DMS 273 treated with DMSO at 0.1 percent for 48 hours (cell line): ENCODE measurements at regions not wholly inside any gene's neighbourhood (a gene's known extent, or its start where the extent isn't known, plus 50 kb on each side); places are given as distances from the start of the nearest gene placed in this dataset.
"Not testable (repeated sequence)": the region's sequence is repeated elsewhere in the genome, so short reads cannot be mapped to it uniquely, and the experiment has no call there.

ENCODE experiments used
- DNase-seq: peaks from one replicate; lab custom pipeline; 2025; lab: John Stamatoyannopoulos, UW

DNA sequence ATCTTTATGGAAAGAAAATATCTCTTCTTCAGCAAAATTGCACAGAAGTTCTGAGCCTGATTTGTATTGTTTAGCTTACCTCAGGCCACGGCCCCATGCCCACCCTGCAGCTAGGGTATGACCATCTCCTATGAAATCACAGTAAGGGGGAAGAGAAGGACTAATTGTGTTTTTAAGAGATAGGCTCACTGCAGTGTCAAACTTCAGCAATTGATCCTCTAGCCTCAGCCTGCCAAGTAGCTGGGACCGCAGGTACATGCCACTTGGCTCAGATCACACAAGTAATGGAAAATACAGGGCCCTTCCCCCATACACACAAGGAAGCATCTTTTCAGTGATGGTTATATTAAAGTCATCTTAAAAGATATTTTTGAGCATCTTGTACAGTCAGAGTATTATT, 60.0 kb downstream of the DMAC1 start:
- no peak for DNase-seq

DNA sequence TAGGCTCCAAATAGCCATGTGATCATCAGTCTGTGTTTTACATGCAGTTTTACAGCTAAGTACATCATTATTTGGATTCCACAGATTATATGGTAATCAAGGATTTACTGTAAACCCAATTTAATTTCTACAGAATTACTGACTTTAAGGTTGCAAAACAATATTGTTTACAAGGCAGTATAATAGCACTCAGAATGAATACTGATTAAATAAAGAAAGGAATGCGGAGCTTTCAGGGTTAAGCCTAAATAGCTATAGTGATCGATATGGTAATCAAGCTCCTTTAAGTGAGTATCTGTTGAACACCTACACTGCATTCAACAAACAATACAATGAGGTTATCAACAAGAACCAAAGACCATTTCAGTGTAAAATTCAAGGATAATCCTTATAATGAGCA, 64.3 kb downstream of the DMAC1 start:
- no peak for DNase-seq

DNA sequence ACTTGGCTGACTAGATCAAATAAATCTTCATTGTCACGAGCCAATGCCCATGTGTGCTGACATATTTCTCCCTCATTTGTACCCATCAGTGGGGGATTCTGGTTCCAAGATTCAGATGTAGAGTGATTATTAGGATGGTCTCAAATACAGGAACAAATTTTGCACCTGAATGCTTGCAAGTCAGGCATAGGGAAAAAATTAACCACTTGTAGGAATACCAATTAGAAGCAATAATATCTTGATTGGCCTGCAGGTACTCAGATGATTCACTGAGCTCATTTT, 69.5 kb downstream of the DMAC1 start:
- DNase-seq: no peak

DNA sequence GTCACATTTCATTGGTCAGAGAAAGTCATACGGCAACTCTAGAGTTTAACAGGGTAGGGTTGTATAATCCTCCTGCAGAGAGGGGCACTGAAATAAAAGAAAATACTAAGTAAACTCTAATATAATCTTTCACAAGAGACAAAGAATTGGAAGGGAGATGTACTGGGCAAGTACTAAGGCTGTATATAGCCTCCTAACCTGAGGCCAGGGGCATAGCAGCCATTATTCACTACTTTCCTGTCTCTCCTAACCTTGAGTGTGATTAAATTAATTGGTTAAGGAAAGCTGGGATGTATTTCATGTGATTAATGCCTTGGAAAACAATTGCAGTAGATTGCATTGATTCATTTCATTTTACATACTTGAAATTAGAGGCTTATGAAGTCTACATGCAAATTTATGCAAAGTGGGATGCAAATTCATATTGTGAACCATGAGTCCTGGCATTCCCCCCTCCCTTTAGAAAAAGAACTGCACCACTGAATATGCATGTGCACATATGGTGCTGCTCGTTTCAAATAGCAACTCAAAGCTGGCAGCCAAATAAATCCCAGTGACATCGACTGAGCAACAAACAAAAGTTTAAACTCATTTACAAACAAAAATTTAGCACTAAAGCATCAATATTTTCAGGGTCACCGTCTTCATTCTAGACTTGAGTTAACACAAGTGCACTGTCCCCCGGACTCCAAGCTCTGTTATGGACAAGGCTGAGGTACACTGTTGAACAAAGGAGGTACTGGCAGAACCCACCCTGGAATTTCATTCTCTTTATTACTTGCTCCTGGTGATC, 70.0 kb downstream of the DMAC1 start:
- DNase-seq: no peak

DNA sequence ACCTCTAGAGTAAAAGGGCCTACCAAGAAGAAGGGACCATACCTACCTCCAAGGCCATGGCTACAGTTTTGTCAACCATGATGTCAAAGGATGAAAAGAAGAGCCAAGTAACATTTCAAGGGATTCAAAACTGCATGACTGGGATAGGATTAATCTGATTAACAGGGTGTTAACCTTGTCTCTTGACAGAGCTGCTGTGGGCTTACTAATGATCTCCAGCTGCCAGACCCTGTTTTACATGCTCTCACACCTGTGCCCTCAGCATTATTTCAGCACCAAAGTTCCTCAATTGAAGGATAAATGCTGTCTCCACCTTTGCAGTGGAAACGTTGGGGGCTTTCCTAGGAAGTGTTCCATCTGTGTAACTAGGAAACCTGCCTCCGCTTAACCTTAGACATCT, 78.3 kb downstream of the DMAC1 start:
- DNase-seq: no peak

DNA sequence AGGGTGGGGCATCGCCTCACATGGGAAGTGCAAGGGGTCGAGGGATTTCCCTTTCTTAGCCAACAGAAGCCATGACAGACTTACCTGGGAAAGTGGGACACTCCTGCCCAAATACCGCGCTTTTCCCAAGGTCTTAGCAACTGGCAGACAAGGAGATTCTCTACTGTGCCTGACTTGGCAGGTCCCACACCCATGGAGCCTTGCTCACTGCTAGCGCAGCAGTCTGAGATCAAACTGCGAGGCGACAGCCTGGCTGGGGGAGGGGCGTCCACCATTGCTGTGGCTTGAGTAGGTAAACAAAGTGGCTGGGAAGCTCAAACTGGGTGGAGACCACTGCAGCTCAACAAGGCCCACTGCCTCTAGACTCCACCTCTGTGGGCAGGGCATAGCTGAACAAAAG, 86.5 kb downstream of the DMAC1 start:
- DNase-seq: not testable (repeated sequence)

DNA sequence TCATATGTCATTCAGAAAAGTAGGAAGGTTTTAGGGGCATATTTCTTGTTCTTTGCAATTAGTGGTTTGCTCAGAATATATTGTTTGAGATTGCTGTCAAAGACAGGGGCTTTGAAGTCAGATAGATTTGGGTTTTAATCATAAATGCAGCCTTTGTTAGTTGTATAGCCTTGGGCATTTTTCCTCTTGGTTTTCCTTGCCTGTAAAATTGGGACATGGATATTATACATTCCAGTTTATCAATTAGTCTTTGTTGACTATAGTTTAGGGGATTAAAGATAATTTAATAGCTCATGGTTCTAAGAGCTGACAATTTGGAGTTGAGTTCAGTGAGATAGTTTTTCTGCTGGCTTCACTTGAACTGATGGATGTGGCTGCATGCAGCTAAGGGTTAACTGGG, 88.9 kb downstream of the DMAC1 start:
- no peak for DNase-seq

DNA sequence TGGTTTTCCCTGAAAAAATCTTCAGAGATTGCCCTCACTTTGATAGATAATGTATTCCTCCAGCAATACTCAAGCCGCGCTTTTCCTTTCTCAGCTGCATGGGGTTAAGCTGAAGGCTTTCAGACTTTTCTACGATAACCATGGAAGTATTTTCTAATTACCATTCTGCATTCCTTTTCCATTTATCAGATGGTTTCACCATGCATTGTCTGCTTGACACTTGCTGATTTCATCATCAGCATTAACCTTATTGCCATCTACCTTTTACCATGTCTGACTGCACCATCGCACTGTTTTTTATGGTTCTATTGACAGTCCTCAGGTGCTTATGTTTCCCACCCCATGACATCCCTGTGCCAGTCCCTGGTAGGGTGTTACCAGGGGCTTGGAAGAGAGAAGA, 91.6 kb downstream of the DMAC1 start:
- no peak for DNase-seq

DNA sequence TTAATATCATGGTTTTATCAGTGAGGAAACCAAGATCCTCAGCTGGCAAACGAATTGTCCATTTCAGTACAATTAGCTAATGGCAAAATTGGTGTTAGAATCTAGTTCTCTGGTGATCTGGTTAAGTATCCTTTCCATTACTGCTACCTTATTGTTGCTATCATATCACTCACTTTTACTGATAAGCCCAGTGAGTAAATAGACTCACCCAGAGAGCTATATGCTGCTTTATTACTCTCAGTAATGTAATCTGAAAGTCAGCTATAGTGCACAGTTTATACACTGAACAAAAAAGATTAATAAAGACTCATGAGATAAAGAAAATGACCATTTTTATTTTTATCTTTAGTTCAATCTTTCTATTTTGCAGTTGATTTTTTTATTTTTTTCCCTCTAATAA, 95.0 kb downstream of the DMAC1 start:
- no peak for DNase-seq

DNA sequence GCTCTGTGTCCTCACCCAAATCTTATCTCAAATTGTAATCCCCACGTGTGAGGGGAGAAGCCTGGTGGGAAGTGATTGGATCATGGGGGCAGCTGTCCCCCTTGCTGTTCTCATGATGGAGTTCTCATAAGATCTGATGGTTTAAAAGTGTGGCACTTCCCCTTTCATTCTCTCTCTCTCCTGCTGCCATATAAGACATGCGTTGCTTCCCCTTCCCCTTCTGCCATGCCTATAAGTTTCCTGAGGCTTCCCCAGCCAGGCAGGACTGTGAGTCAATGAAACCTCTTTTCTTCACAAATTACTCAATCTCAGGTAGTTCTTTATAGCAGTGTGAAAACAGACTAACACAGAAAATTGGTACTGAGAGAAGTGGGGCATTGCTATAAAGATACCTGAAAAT, 107.7 kb downstream of the DMAC1 start:
- DNase-seq: no peak

DNA sequence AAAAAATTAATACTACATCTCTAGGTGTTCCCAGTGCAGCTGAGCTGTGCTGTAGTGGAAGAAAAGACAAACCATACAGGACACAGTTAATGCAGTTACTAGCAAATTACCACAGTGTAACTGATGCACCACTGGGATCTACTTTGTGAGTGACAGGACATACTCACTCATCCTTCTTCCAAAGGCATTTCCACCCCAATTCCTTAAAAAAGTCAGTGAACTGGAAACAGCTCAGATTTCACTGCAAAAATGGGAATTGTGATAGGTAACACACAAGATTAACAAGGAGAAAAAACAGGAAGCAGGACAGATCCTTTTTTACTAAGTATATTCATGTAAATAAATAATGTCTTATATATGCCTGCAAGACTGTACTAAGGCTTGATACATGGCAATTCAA, 109.6 kb downstream of the DMAC1 start:
- no peak for DNase-seq

DNA sequence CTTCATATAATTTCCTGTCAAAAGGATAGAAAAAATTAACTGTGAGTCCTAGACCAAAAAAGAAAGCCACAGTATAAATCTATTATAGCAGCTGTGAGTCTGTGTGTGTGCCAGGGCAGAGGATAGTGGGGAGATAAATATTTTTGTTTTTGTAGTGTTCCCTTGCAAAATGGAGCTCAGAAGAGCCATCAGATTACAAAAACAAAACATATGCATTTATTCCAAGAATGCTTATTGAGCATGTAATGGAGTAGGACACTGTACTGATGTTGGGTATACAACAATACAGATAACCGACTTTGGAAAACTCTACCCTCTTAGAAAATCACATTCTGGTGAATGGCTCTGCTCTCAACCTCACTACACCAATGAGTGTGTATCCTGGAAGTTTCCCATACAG, 111.0 kb downstream of the DMAC1 start:
- DNase-seq: no peak

DNA sequence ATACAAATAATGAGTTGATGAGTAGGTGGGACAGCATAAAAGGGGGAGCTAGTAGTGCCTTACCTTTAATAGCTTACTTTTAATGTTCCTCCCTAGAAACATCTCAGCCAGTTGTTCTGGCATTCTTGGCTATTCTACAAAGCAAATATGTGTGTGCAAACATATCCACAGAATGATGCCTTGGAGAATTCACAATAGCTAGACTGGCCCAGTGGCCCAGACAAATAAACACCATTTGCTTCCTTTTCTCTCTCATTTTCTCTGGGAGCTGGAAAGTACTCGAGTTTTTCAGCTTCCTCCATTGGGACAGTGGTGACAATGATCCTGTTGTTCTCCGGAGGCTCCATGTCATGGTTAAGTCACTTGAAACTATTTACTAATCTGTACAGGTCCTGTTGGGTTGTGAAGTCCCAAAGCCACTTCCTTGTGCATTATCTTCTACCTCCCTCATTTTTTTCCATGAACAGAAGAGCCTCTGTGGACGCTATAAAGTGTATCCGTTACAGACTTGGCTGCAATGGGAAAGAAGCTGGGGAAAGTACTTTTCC, 122.9 kb downstream of the DMAC1 start:
- DNase-seq: no peak

DNA sequence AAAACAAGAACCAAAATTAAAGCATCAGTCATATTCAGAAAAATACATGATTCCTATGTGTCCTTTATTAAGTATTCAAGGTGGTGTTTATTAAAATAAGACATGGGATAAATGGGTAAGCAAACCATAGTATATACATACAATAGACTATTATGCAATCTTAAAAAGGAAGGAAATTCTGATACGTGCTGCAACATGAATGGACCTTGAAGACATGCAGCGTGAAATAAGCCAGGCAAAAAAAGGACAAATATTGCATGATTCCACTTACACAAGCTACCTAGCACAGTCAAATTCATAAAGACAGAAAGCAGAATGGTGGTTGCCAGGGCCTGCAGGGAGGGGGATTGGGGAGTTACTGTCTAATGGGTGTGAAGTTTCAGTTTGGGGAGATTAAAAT, 127.7 kb downstream of the DMAC1 start:
- no peak for DNase-seq

DNA sequence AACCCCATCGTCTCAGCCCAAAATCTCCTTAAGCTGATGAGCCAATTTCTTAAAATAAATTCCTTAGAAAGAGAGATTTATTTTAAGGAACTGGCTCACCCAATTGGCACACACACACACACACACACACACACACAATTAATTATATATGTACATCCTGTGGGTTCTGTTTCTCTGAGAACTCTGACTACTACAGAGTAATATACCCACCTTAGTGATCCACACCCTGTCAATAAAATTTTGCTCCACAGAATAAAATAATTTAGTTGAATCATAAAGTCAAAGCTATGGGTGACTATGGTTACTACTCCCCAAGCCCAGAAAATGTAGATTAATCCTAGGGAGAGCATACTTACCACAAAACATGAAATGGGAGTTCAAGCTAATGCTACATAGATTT, 131.0 kb downstream of the DMAC1 start:
- DNase-seq: no peak

DNA sequence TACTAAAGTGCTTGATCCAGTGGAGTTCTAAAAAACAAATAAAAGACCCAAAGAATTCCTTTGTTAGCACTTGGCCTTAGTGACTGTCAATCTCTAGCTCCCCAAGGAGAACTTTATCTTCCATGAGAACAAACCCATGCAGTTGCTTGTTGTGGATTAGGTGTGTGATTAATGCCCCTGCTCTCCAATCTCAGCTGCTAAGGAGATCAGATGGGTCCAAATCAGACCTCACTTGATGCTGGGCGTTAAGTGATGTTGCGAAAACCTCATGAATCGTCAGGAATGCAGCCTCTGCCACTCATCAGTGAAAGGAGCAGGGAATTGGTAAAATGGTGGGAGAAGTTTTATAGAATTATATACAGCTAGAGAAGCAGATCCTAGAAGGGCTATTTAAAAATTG, 133.7 kb downstream of the DMAC1 start:
- DNase-seq: no peak

DNA sequence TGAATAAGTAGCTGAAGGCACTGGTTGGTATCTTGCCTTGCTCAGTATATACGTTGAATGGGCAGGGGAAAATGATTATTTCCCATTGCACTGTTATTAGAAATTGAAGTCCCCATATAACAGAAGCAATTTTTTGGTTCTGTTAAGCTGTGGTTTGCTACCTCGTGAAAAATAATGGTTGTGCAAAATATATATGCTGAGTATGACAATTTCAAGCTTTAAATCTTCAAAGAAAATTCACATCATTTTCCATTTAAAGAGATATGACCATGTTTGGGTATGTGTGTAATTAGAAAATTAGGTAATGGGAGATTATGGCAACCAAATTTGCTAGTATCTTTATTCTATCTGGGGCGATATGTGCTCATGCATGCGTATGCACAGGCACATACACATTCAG, 139.8 kb downstream of the DMAC1 start:
- no peak for DNase-seq

DNA sequence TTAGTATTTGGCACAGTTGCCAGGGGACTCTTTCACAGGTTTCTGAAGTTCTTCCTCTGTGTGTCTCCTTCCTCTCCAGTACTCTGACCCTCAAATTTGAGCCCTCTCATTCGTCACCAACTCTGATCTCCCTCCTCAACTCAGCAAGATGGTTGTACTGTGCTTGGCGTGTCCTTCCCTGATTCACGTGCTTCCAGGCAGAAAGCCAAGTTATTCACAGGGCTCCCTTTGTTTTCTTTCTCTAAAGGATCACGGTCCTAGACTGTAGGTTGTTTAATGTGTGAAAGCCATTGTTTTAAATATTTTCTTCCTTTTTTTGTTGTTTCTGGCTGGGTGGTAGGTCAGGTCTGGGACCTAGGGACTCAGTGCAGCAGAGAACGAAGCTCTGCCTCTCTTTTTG, 142.9 kb downstream of the DMAC1 start:
- DNase-seq: no peak

DNA sequence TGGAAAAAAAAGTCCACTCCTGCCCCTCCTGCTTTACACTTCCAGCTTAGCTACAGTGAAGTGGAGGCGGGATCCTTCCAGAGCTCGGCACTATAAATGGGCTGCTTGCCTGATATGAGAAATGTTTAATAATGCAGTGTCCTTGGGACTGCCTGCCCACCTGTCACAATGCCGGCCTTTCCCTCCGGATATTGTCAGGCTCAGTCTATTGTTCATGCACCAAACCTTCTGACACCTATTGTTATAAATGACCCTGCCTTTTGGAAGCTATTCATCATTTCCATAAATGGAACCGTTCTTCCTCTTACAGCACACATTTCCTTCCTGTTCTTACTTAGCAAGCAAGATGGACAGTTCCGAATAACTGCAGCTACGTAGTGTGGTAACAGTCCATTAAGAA, 146.3 kb downstream of the DMAC1 start:
- no peak for DNase-seq

DNA sequence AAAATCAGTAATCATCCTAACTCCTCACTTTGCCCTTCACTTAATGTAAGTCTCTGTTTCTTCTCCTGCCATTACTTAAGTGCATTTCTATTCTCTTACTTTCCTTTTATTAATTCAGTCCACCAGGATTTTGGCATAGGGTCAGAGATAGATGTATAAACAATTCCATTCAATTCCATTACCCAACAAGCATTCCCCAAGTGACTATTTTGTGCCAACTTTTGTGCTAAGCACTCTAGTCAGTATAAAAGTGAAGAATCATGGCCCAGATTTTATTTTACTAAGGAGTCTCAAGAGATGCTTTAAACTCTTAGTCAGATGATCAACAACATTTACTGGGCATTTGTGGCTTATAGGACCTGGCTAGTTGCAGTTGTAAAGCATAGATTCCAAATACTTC, 159.3 kb downstream of the DMAC1 start:
- DNase-seq: no peak

DNA sequence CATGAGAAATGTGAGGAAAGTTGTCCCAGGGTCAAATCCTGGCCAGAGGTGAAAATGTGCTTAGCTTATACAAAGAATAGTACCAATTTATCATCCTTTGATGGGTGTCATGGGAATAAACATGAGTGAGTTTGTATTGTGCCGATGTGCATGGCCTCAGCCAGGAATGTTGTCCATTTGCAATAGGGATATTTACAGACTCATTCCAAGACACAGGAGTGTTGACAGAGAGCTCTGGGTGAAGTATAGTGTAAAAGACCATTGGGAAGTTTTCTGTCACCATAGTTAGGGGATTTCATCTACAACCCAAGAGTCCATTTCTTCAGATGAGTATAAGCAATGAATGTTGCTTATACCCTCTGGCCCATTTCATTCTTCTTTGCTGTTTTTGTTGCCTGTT, 160.1 kb downstream of the DMAC1 start:
- DNase-seq: no peak

DNA sequence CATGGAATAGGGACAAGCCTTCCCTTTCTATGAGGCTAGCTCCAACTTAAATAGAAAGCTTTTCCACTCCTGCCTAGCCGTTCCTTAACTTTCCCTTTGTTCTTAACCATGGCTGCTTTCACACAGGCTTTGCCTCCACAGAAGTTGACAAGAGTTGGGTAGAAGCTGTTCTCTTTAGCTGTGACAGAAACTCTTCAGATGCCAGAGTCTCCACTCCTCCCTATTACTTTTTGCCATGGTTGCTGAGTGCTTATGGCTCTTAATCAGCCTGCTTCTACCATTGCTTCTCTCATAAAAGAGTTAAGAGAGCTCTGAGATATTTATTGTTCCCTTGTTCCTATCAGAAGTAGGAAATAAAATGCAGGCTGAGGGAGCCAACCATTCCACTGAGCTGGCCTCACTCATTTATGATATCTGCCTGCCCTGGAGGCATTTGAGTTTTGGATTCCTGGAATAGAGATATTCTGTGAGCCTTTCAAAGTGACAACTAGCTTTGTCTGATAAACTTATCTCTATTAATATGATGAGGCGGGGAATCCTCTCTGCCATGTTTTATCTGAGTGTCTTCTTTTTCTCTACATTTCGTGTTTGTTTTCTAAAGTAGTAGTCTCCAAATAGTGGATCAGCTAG, 162.6 kb downstream of the DMAC1 start:
- no peak for DNase-seq

DNA sequence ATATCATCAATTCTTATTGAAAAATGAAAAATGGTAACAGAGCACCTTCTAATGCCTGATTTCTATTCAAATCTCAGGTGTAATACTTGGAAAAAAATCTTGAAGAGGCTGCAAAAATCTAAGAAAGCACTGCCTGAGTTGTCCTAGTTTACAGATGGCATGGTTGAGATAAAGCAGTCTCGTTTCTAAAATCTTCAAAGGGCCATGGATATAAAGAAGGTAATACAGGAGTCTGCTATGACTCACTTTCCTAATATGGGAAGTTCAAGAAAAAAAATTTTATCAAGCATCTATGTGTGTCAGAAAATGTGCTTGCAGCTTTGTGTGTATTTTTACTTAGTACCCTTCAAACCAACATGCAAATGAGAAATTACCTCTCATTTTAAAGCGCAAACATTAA, 163.3 kb downstream of the DMAC1 start:
- DNase-seq: no peak

DNA sequence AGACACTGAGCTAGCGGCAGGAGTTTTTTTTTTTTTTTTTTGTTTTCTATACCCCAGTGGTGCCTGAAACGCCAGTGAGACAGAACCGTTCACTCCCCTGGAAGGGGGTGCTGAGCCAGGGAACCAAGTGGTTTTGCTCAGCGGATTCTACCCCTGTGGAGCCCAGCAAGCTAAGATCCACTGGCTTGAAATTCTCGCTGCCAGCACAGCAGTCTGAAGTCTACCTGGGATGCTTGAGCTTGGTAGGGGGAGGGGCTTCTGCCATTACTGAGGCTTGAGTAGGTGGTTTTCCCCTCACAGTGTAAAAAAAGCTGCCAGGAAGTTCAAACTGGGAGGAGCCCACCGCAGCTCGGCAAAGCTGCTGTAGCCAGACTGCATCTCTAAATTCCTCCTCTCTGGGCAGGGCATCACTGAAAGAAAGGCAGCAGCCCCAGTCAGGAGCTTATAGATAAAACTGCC, 173.0 kb downstream of the DMAC1 start:
- not testable (repeated sequence) for DNase-seq
